Endothelial cell of umbilical vein (primary cell): ENCODE measurements at regions not wholly inside any gene's neighbourhood (a gene's known extent, or its start where the extent isn't known, plus 50 kb on each side); places are given as distances from the start of the nearest gene placed in this dataset.

Experiments used
- BruUV-seq: library from RNA; stranded (reverse); fragments of 400-500 nt; replicated peaks from 2 replicates; lab custom pipeline; 2021; lab: Mats Ljungman, UMichigan
- CTCF ChIA-PET: fragments of 300-600, 350-600 bp; sonication (Branson Sonifier 250); formaldehyde crosslinking; loops from one replicate; lab custom pipeline; 2021; ENCODE audit warnings: antibody characterized with exemption, inconsistent platforms; lab: Charles Lee
- POLR2A ChIA-PET: fragments of 300-600, 350-600 bp; sonication (Branson Sonifier 250); formaldehyde crosslinking; loops from one replicate; lab custom pipeline; 2021; ENCODE audit warnings: antibody characterized with exemption, inconsistent platforms; lab: Charles Lee
- DNase-seq: peaks from one replicate; pipeline ENCODE4 v3.0.0-alpha.2; 2011; ENCODE audit warnings: low read depth, low spot score
- FAIRE-seq: peaks from 2 replicates; lab custom pipeline; 2011; peaks lifted over from hg19 to GRCh38; lab: Jason Lieb, UNC
- H2AFZ ChIP-seq: 2 replicates; pipeline ENCODE4 v1.6.0; 2012; ENCODE audit warnings: low read depth, low read length, control low read depth, inconsistent platforms
- H3K27ac ChIP-seq: 2 replicates; pipeline ENCODE4 v1.5.1; 2011; ENCODE audit warnings: low read depth, mild to moderate bottlenecking, control low read depth, low read length, moderate library complexity; ENCODE audit not compliant: insufficient read depth
- H3K27me3 ChIP-seq, 2 experiments: 2 replicates each; pipeline versions ENCODE4 v1.6.0 to v1.6.1; 2011; ENCODE audit warnings: low read length in 2 of 2, mixed read lengths in 1 of 2; ENCODE audit not compliant: control insufficient read depth in 2 of 2, insufficient read depth in 2 of 2
- H3K36me3 ChIP-seq, 2 experiments: 2 replicates in 1 of 2; 3 replicates in 1 of 2; pipeline ENCODE4 v1.5.1; 2011; ENCODE audit warnings: low read length in 2 of 2, mild to moderate bottlenecking in 1 of 2, moderate library complexity in 1 of 2; ENCODE audit not compliant: control insufficient read depth in 2 of 2, insufficient read depth in 2 of 2; ENCODE audit errors: extremely low read depth in 1 of 2
- H3K4me1 ChIP-seq: 3 replicates; pipeline ENCODE4 v1.5.1; 2011; ENCODE audit warnings: mild to moderate bottlenecking, low read length; ENCODE audit not compliant: control insufficient read depth, insufficient read depth; ENCODE audit errors: extremely low read depth
- H3K4me2 ChIP-seq: 2 replicates; pipeline ENCODE4 v1.6.1; 2011; ENCODE audit warnings: low read length, control low read depth, mixed read lengths; ENCODE audit not compliant: insufficient read depth
- H3K4me3 ChIP-seq, 3 experiments: fragments of 200-600 bp in 1 of 3; sonication (generic), shearing (Covaris generic) in 1 of 3; replicated peaks in 1 of 3; 2 replicates each; pipeline ENCODE4 v1.5.1; 2011 to 2016; ENCODE audit warnings: control low read depth in 3 of 3, low read length in 3 of 3, mild to moderate bottlenecking in 2 of 3, inconsistent platforms in 1 of 3, low read depth in 1 of 3, moderate library complexity in 1 of 3; ENCODE audit not compliant: insufficient read depth in 1 of 3
- H3K79me2 ChIP-seq: 2 replicates; pipeline ENCODE4 v1.6.0; 2012; ENCODE audit warnings: low read length, inconsistent platforms; ENCODE audit not compliant: control insufficient read depth, insufficient read depth
- H3K9ac ChIP-seq: replicated peaks from 2 replicates; pipeline ENCODE3; 2011; ENCODE audit warnings: low read length, control low read depth; ENCODE audit not compliant: insufficient read depth; ENCODE audit errors: extremely low read depth
- H3K9me1 ChIP-seq: replicated peaks from 3 replicates; pipeline ENCODE4 v1.6.0; 2011; ENCODE audit warnings: mild to moderate bottlenecking, low read length; ENCODE audit not compliant: control insufficient read depth, insufficient read depth; ENCODE audit errors: extremely low read depth
- H3K9me3 ChIP-seq: replicated peaks from 2 replicates; pipeline ENCODE4 v1.5.1; 2012; ENCODE audit warnings: low read length, inconsistent platforms; ENCODE audit not compliant: control insufficient read depth, insufficient read depth
- H4K20me1 ChIP-seq: replicated peaks from 2 replicates; pipeline ENCODE3; 2011; ENCODE audit warnings: mild to moderate bottlenecking, low read length; ENCODE audit not compliant: control insufficient read depth, insufficient read depth; ENCODE audit errors: extremely low read depth
- EZH2 ChIP-seq: IDR thresholded peaks from 2 replicates; pipeline ENCODE4 v1.6.1; 2012; ENCODE audit warnings: borderline replicate concordance, low read depth, mild to moderate bottlenecking, moderate library complexity, low read length, inconsistent platforms; ENCODE audit not compliant: severe bottlenecking
- FOS ChIP-seq: IDR thresholded peaks from 2 replicates; pipeline ENCODE4 v1.6.1; 2011; ENCODE audit warnings: mild to moderate bottlenecking, low read length, moderate library complexity, borderline replicate concordance; ENCODE audit not compliant: insufficient read depth
- GATA2 ChIP-seq: IDR thresholded peaks from 2 replicates; pipeline ENCODE4 v1.7.0; 2011; ENCODE audit warnings: low read depth, mild to moderate bottlenecking, moderate library complexity, mixed read lengths, low read length; ENCODE audit not compliant: insufficient read length, insufficient read depth
- JUN ChIP-seq: IDR thresholded peaks from 2 replicates; pipeline ENCODE4 v1.6.1; 2011; ENCODE audit warnings: borderline replicate concordance, low read depth; ENCODE audit not compliant: insufficient read length, insufficient read depth
- MAX ChIP-seq: IDR thresholded peaks from 2 replicates; pipeline ENCODE4 v1.6.1; 2011; ENCODE audit not compliant: insufficient read depth, insufficient read length
- MYC ChIP-seq: IDR thresholded peaks from one replicate; pipeline ENCODE4 v1.6.1; 2011; ENCODE audit warnings: mild to moderate bottlenecking, low read depth, low read length
- POLR2A ChIP-seq: IDR thresholded peaks from 2 replicates; pipeline ENCODE4 v1.6.1; 2012; ENCODE audit warnings: low read depth, mild to moderate bottlenecking, control low read depth, low read length
- POLR2AphosphoS5 ChIP-seq: IDR thresholded peaks from 2 replicates; pipeline ENCODE4 v1.6.1; 2012; ENCODE audit warnings: low read depth, mild to moderate bottlenecking, control low read depth, low read length, moderate library complexity; ENCODE audit not compliant: insufficient read depth
- dilution Hi-C: fragments of 300-500 bp; cut with MboI; formaldehyde crosslinking; loops from one replicate; pipeline ENCODE4 v1.15.0; 2019; ENCODE audit warnings: low sequenced_read_pairs; ENCODE audit not compliant: extremely low pct_ligation_motif_present
- intact Hi-C: fragments of 100-400 bp; cut with micrococcal nuclease; formaldehyde crosslinking; loops from one replicate; pipeline ENCODE4 v1.10.0; 2022
- TF ChIP-seq, protein P1 (sequence below), 2 donors: IDR thresholded peaks; 1 replicate in 1 of 2; 2 replicates in 1 of 2; pipeline ENCODE4 v1.5.1; 2011; ENCODE audit warnings: low read length in 2 of 2, mild to moderate bottlenecking in 2 of 2, moderate library complexity in 2 of 2, control low read depth in 1 of 2, inconsistent platforms in 1 of 2, low read depth in 1 of 2; ENCODE audit not compliant: insufficient read depth in 1 of 2; ENCODE audit errors: extremely low read depth in 1 of 2

DNA sequence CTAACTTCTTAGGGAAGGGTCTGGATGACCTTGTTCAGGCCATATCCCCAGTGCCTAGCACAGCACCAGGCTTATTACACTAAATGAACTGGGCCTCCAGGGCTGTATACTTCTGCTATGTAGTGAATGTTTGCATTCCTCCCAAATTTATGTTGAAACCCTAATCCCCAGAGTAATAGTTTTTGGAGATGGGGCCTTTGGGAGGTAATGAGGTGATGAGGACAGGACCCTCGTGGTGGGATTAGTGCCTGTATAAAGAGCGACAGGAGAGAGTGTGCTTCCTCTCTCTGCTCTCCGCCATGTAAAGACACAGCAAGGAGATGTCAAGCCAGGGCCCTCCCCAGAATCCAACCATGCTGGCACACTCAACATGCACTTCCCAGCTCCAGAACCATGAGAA is 148.3 kb downstream of the SEC61B start:
- FAIRE-seq, result no peak
- dilution Hi-C loops, result no loop called here

More for the DNA sequence above, 148.3 kb downstream of the SEC61B start:
- Histone ChIP-seq H3K36me3 (no peaks in the 10 kb centered on the region), H3K9me1 (no peaks in the 10 kb centered on the region), H4K20me1 (no peaks in the 10 kb centered on the region), H3K9ac (no peak overlapping the region), H3K4me1 (peaks cover 11% of the 10 kb centered on the region), H3K4me3 (no peak overlapping the region), H2AFZ (no peak overlapping the region), H3K79me2 (no peaks in the 10 kb centered on the region), H3K4me2 (no peak overlapping the region), H3K27ac (no peak overlapping the region), H3K27me3 (no peaks in the 10 kb centered on the region), H3K9me3 (no peaks in the 10 kb centered on the region)
- no peak for TF ChIP-seq FOS
- TF ChIP-seq, protein P1, sequence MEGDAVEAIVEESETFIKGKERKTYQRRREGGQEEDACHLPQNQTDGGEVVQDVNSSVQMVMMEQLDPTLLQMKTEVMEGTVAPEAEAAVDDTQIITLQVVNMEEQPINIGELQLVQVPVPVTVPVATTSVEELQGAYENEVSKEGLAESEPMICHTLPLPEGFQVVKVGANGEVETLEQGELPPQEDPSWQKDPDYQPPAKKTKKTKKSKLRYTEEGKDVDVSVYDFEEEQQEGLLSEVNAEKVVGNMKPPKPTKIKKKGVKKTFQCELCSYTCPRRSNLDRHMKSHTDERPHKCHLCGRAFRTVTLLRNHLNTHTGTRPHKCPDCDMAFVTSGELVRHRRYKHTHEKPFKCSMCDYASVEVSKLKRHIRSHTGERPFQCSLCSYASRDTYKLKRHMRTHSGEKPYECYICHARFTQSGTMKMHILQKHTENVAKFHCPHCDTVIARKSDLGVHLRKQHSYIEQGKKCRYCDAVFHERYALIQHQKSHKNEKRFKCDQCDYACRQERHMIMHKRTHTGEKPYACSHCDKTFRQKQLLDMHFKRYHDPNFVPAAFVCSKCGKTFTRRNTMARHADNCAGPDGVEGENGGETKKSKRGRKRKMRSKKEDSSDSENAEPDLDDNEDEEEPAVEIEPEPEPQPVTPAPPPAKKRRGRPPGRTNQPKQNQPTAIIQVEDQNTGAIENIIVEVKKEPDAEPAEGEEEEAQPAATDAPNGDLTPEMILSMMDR (IDR thresholded peaks at IDR 0.05; ENCODE audit: extremely low read depth in 1 of 2, insufficient read depth in 1 of 2, low read depth in 1 of 2, low read length in 2 of 2), result no peak
- no peak for TF ChIP-seq POLR2A
- TF ChIP-seq JUN, result no peak
- no peak for TF ChIP-seq GATA2
- TF ChIP-seq EZH2, result no peak
- TF ChIP-seq MYC, result no peak
- TF ChIP-seq POLR2AphosphoS5, result no peak
- no peak for TF ChIP-seq MAX
- DNase-seq, result no peak
- no TSS peak for BruUV-seq
- POLR2A ChIA-PET, result no interaction called here
- CTCF ChIA-PET, result no interaction called here
- intact Hi-C loops, result no loop called here
